ENCODE measurements at regions not wholly inside any gene's neighbourhood (a gene's known extent, or its start where the extent isn't known, plus 50 kb on each side); places are given as distances from the start of the nearest gene placed in this dataset.

DNA sequence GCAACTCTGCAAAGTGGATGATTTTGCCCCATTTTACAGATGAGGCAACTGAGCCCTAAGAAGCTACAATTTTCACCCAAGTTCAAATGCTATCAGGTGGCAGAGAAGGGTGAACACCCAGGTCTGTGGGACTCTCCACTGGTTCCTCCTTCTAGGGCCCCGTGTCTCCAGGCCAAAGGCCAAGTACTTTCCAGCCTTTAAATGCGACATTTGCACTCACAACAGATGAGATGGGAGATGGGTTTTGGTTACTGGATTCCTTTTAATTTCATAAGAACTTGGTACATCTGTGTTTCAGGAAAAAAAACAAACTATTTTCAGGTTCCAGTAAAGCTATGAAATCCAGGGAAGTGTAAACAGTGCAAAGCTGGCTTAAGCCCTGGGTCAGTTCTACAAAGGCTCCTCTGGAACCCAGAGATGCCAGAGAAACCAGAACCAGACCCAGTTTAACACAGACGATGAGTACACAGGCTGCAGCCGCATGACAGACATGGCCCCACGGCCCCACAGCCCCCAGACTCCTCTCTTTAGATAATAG, 361.7 kb downstream of the ANAPC1 start:
- TF ChIP-seq EZH2phosphoT487 (IDR thresholded peaks at IDR 0.05) (no peak), EZH2 (IDR thresholded peaks at IDR 0.05) (no peak)
- TF ChIP-seq, protein P1, sequence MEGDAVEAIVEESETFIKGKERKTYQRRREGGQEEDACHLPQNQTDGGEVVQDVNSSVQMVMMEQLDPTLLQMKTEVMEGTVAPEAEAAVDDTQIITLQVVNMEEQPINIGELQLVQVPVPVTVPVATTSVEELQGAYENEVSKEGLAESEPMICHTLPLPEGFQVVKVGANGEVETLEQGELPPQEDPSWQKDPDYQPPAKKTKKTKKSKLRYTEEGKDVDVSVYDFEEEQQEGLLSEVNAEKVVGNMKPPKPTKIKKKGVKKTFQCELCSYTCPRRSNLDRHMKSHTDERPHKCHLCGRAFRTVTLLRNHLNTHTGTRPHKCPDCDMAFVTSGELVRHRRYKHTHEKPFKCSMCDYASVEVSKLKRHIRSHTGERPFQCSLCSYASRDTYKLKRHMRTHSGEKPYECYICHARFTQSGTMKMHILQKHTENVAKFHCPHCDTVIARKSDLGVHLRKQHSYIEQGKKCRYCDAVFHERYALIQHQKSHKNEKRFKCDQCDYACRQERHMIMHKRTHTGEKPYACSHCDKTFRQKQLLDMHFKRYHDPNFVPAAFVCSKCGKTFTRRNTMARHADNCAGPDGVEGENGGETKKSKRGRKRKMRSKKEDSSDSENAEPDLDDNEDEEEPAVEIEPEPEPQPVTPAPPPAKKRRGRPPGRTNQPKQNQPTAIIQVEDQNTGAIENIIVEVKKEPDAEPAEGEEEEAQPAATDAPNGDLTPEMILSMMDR (IDR thresholded peaks at IDR 0.05), result no peak

All from neural progenitor cell (in vitro differentiated cells).